HAP-1 (cell line): ENCODE measurements at regions not wholly inside any gene's neighbourhood (a gene's known extent, or its start where the extent isn't known, plus 50 kb on each side); places are given as distances from the start of the nearest gene placed in this dataset.

Experiments used
- DNase-seq, 2 experiments: peaks; one replicate each; pipeline ENCODE4 v3.0.0-alpha.2; 2016 to 2020; ENCODE audit warnings: low spot score in 2 of 2
- H3K27me3 ChIP-seq: fragments of 250-450 bp; sonication (Bioruptor Pico); 2 replicates; pipeline ENCODE4 v1.5.1; 2020; ENCODE audit warnings: low read depth, mild to moderate bottlenecking, moderate library complexity
- H3K36me3 ChIP-seq: fragments of 250-450 bp; sonication (Bioruptor Pico); replicated peaks from 2 replicates; pipeline ENCODE4 v1.5.1; 2020; ENCODE audit warnings: mild to moderate bottlenecking
- H3K4me1 ChIP-seq: fragments of 250-450 bp; sonication (Bioruptor Pico); 2 replicates; pipeline ENCODE4 v1.5.1; 2020; ENCODE audit warnings: mild to moderate bottlenecking
- H3K4me3 ChIP-seq: fragments of 250-450 bp; sonication (Bioruptor Pico); 2 replicates; pipeline ENCODE4 v1.5.1; 2020; ENCODE audit warnings: mild to moderate bottlenecking, moderate library complexity
- H3K9me3 ChIP-seq: fragments of 250-450 bp; sonication (Bioruptor Pico); 2 replicates; pipeline ENCODE4 v1.5.1; 2020; ENCODE audit warnings: mild to moderate bottlenecking, moderate library complexity
- in situ Hi-C: fragments of 300-500 bp; cut with MboI; formaldehyde crosslinking; loops from 3 replicates; pipeline ENCODE4 v1.14.3; 2020; ENCODE audit warnings: low sequenced_read_pairs, inconsistent platforms, mixed read lengths

DNA sequence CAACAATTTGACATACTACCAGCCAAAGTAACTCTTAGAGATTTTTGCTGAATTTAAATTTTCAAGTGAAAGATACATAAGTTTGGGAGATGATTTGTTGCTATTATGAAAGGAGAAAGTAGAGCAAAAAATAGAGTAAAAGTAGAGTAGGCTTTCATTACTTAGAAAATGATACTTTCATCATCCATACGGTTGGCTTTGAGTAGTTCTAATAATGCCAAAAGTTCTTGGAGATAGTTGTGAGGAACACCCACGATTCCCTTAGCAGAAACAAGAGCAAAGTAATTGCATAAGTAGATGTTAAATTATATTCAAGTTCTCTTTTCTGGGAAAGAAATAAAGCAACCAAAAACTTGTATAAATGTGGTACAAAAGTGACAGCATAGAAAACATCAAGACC is 95.0 kb upstream of the VAV3 start:
- Histone ChIP-seq H3K9me3 (no peaks in the 10 kb centered on the region), H3K36me3 (no peaks in the 10 kb centered on the region)
- in situ Hi-C loops = no loop called here

DNA sequence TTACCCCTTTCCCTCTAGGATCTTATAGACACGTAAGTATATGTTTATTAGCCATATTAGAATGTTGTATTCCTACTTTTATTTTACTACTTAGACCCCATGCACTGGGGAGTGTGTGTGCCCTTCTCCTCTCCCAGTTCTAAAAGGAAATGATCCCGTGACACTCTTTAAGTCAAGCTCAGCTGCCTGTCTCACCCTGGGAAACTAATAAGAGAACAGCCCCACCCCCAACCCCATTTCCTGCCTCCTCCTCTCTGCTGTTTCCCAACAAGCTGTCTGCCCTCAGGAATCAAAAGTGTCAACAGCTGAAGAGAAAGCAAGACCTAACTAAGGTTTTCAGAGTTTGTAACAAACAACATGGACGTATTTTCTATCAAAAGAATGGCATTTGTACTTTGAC is 92.6 kb upstream of the VAV3 start:
- Histone ChIP-seq H3K36me3 (no peaks in the 10 kb centered on the region), H3K27me3 (no peaks in the 10 kb centered on the region), H3K9me3 (no peaks in the 10 kb centered on the region), H3K4me3 (no peak overlapping the region), H3K4me1 (no peaks in the 10 kb centered on the region)
- in situ Hi-C loops = no loop called here
- no peak for DNase-seq

More for the DNA sequence above, 95.0 kb upstream of the VAV3 start:
- Histone ChIP-seq H3K4me3 (no peak overlapping the region), H3K27me3 (no peaks in the 10 kb centered on the region), H3K4me1 (no peaks in the 10 kb centered on the region)
- no peak for DNase-seq

DNA sequence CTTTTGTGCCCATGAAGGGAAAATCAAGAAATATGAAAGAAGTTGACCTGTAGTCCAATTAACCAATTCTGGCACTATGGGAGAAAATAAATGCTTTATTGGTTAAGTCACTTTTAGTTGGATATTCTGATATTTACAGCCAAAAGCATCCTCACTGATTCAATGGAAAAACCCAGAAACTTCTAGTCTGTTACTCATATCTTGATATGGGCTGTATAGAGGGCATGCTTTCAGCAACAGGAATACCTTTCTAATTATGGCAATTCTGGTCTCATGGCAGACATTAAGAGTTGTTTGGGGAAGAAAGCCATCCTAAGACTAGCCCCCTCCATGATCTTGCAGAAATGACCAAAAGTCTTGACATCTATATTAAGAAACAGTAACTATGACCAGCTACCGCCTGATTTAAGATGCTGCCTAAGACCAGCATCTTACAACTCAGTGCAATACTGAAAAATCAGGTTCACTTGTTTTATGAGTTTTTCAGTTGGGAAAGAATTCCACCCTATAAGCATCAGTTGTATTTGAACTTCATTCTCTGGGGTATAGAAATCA is 91.5 kb upstream of the VAV3 start:
- in situ Hi-C loops = no loop called here
- Histone ChIP-seq H3K9me3 (no peaks in the 10 kb centered on the region), H3K27me3 (no peaks in the 10 kb centered on the region), H3K4me3 (no peak overlapping the region), H3K4me1 (no peaks in the 10 kb centered on the region), H3K36me3 (no peaks in the 10 kb centered on the region)
- no peak for DNase-seq

DNA sequence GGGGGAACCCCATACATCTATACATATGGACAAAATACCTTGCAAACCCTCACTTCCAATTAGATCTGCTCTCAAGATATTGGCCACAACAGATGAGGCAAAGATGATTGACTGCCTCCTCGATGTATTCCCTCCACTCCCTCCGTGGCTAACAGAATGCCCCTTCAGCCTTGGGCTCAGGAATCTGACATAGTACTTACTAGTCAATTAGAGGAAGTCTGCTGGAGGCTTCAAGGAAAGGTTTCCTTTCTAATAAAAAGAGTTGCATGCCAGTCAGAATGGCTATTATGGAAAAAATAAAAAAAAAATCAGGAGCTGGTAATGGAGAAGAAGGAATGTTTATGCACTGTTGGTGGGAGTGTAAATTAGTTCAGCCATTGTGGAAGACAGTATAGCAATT is 90.4 kb upstream of the VAV3 start:
- in situ Hi-C loops = no loop called here
- H3K4me3 ChIP-seq = no peak overlapping the region
- no peaks in the 10 kb centered on the region for H3K36me3 ChIP-seq
- H3K27me3 ChIP-seq = no peaks in the 10 kb centered on the region
- H3K9me3 ChIP-seq = no peaks in the 10 kb centered on the region
- H3K4me1 ChIP-seq = no peaks in the 10 kb centered on the region
- no peak for DNase-seq

DNA sequence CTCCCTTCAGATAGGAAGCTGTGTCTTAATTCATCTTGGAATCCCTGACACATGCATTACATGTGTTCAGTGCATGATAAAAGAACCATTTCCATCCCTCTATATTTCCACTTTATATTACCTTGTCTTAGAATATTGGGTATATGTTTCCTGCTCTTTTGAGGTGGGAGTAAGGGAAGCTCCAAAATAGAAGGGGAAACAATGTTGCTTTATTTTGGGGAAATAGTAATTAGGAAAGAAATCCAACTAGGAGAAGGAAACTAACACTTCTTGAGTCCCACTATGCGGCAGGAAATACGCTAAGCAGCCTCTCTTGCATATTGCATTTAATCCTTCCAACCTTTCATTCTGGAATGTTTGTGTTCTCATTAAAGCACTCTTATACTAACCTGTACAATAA is 89.4 kb upstream of the VAV3 start:
- H3K36me3 ChIP-seq = no peaks in the 10 kb centered on the region
- H3K4me1 ChIP-seq = no peaks in the 10 kb centered on the region
- no peak overlapping the region for H3K4me3 ChIP-seq
- H3K9me3 ChIP-seq = no peaks in the 10 kb centered on the region
- in situ Hi-C loops = no loop called here
- no peak for DNase-seq
- no peaks in the 10 kb centered on the region for H3K27me3 ChIP-seq

DNA sequence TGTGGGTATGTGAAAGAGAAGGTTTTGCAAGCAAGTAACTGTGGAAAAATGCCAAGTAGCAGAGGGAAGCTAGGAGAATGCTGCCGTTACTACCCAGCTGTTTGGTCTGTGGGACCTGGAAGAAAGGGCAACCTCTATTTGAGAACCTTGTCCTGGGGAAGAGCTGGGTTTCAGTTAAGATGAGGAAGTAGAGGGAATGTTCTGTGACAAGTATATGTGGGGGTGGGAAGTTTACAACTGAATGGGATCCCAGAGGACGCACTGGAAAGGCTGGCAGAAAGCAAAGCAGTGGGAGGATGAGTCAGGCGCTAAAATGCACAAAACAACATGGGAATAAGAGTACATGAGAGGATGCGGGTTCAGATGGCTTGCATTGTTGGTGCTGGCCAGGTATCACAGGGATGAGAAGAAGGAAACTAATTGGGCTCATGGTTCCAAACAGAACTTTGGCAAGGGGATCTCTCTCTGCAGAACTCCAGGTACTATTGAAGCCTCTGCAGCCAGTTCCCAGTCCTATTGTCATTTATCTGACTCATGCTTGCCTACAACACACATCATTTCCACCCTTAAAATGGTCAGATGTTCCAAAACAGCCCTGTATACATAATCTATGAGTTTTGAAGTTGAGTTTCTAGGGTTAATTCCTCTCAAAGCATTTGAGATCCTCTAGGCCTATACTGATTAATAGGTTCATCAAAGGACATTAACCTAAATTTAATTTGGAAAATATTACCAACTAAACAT is 88.5 kb upstream of the VAV3 start:
- in situ Hi-C loops = no loop called here
- DNase-seq = no peak
- Histone ChIP-seq H3K4me1 (no peaks in the 10 kb centered on the region), H3K27me3 (no peaks in the 10 kb centered on the region), H3K36me3 (no peaks in the 10 kb centered on the region), H3K9me3 (no peaks in the 10 kb centered on the region), H3K4me3 (no peak overlapping the region)

DNA sequence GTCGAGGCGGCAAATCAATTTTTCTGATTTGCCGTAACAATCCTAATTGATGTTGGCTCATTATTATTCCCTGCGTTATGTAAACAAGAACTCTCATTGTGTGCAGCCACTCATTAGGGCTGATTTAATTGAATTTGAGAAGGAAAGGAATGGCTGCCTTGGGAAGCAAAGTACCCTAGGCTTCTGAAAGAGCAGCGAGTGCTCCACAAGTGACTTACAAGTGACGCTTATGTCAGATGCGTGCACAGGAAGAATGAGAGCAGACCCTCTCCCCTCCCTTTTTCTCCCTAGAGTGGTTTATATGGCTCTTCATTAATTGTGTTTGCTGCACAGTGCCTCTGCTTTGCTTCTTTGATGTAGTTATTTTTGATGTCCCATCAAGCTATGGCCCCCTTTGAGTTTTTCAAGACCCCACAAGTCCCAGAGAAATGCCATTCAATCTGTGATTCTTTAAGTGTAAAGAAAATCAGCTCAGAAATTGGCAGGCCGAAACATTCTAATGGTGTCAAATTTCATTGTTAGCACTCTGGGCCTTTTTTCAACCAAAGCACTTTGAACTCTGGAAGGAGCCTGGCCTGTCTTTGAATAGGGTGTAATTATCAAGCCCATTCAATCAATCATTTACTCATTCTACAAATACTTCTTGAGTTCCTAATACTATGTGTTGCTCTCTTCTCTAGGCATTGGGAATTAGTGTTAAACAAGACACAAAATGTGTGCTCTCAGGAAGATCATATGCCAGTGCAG is 86.8 kb upstream of the VAV3 start:
- DNase-seq = peak in 1 of 2 experiments; percentile 12
- in situ Hi-C loops = no loop called here
- no peak overlapping the region for H3K4me3 ChIP-seq

DNA sequence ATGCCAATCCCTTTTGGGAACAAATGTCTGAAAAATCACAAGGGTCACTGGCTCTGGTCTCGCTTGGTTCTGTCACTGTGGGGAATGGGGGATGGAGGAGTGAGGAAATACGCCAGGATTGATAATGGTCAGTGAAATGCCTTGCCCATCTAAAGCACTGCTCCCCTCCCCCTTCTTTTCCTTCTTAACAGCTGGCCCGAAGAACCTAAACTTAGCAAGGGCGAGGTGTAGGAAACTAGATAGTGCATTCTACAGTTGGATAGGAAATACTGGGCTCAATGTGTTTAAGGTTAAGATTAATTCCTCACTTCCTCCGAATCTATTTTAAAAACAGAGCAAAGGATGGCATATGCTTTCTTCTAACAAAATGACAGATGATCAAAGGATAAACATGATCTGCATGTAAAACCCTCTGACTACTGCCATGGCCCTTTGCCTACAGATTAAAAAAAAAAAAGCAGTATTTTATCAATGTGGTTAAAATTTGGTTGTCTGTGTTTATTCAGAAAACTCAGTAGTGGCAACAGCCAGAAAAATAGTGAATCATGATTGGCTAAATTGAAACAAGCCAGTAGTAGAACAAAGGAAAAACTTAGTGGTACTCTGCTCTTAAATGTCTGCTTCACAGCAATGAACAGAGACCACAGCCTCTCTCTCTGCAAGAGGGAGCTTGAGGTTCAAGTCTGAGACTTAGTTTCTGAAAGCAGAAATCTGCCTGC is 86.1 kb upstream of the VAV3 start:
- Histone ChIP-seq H3K27me3 (no peaks in the 10 kb centered on the region), H3K36me3 (no peaks in the 10 kb centered on the region), H3K9me3 (no peaks in the 10 kb centered on the region), H3K4me1 (no peaks in the 10 kb centered on the region), H3K4me3 (no peak overlapping the region)
- DNase-seq = no peak
- in situ Hi-C loops = no loop called here

More for the DNA sequence above, 86.8 kb upstream of the VAV3 start:
- Histone ChIP-seq H3K4me1 (no peaks in the 10 kb centered on the region), H3K27me3 (no peaks in the 10 kb centered on the region), H3K9me3 (no peaks in the 10 kb centered on the region), H3K36me3 (no peaks in the 10 kb centered on the region)

DNA sequence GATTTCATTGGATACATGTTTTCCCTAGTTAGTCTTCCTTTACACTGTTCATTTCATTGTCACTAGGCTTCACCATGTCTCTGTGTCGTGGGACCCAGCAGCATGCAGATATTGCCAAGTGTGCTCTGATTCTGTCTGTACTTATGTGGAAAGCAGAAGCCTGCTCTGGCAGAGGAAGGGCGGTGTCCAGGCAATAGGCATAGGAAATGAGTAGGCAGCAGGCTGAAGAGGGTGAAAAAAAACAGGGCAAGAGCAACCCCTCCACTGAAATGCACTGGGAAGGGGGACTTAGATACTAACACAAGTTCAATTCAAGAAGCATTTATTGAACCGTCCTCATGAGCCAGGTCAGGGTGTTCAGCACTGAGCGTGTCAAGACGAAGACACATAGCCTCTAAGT is 85.2 kb upstream of the VAV3 start:
- in situ Hi-C loops = no loop called here
- H3K4me1 ChIP-seq = no peaks in the 10 kb centered on the region
- no peak for DNase-seq
- no peaks in the 10 kb centered on the region for H3K27me3 ChIP-seq
- H3K9me3 ChIP-seq = no peaks in the 10 kb centered on the region
- no peaks in the 10 kb centered on the region for H3K36me3 ChIP-seq
- H3K4me3 ChIP-seq = no peak overlapping the region

DNA sequence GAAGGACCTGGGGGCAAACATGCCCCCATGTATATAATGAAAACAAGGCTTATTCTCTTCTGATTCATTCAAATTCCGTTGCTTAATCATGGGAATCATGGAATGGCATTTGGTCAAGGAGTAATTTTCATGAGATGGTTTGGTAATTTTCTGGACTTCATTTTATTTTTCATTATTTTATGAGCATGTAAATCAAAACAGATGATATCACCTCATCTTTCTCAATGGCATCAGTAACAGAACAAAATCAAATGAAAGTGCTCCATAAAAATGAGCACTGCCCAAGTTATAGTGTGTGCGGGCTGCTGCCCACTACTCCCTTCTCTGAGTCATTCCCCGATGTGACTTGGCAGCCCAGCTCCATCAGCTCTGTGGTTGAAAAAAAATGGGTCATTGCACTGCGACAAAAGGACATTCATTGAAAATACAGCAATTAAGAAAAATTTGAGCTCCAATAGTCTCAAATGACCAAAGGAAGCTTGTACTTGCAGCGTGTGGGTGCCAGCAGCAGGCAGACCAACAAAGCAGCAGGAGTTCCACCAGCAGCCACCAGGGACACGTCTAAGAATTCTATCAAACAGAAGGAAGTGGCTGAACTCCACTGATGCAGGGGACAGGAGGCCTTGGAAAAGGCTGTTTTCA is 84.3 kb upstream of the VAV3 start:
- H3K4me1 ChIP-seq = no peaks in the 10 kb centered on the region
- no peaks in the 10 kb centered on the region for H3K36me3 ChIP-seq
- no peaks in the 10 kb centered on the region for H3K27me3 ChIP-seq
- DNase-seq = peak in 1 of 2 experiments; percentile 29
- in situ Hi-C loops = no loop called here
- H3K4me3 ChIP-seq = no peak overlapping the region
- H3K9me3 ChIP-seq = no peaks in the 10 kb centered on the region

DNA sequence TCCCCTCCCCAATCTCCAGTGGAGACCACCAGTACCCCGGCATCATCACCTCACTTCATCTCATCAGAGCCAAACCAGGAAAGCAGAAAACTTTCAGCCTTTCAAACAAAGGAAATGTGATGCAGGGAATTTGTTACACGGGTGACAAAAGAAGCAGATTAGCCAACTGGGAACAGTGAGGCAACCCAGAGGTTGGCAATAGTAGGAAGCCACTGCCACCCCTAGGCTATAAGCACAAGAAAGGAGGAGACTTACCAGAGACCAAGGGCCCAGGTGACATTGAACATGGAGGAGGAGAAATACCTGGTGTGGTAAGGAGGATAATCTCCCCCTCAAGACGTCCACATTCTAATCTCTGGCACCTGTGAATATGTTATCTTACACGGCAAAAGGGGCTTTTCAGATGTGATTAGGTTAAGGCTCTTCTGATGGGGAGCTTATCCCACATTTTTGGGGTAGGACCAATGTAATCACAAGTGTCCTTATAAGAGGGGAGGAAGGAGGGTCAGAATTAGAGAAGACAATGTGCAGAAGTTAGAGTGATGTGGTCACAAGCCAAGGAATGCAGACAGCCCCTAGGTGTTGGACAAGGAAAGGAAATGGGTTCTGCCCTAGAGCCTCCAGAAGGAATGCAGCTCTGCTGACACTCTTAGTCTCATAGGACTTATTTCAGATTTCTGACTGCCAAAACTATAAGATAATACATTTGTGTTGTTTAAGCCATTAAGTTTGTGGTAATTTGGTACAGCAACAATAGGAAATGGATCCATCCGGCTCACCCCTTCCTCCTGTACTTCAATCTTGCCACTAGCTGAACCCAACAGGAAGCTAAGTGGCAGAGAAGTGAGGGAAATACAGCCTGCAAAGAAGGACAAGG is 83.6 kb upstream of the VAV3 start:
- H3K9me3 ChIP-seq = no peaks in the 10 kb centered on the region
- in situ Hi-C loops = no loop called here
- H3K4me3 ChIP-seq = no peak overlapping the region
- no peaks in the 10 kb centered on the region for H3K4me1 ChIP-seq
- H3K27me3 ChIP-seq = no peaks in the 10 kb centered on the region
- no peaks in the 10 kb centered on the region for H3K36me3 ChIP-seq
- no peak for DNase-seq

DNA sequence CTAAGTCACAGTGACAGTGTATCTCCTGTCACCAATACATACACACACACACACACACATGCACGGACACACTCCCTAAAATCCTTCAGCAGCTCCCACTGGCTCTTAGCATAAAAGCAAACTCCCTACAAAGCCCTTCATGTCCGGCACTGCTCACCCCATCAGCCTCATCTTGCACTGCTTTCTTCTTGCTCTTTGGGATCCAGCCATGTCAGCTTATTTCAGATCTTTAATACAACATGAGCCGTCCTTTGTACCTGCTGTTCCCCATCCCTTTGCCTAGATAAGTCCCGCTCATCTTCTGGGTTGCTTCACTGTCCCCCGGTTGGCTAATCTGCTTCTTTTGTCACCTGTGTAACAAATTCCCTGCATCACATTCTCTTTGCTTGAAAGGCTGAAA is 82.1 kb upstream of the VAV3 start:
- Histone ChIP-seq H3K4me1 (no peaks in the 10 kb centered on the region), H3K9me3 (no peaks in the 10 kb centered on the region), H3K27me3 (no peaks in the 10 kb centered on the region), H3K36me3 (no peaks in the 10 kb centered on the region), H3K4me3 (no peak overlapping the region)
- no peak for DNase-seq
- in situ Hi-C loops = no loop called here

DNA sequence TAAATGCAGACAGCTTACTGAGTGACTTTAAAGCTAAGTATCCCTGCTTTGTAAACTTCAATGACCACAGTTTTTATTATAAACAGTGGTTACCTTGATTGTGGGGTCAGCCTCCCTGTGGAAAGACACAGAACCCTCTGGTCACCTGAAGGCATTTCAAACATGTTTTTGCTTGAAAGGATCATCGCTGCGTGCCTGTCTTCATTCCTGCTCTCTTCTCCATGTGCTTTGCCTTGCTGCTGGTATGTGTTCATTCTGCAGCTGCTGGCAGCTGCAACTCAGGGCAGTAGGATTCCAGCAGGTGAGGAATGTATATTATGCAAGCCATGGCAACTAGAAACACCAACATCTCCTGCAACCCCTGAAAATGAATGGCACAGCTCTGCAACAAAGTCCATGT is 81.0 kb upstream of the VAV3 start:
- Histone ChIP-seq H3K27me3 (no peaks in the 10 kb centered on the region), H3K4me3 (no peak overlapping the region), H3K36me3 (no peaks in the 10 kb centered on the region), H3K4me1 (no peaks in the 10 kb centered on the region), H3K9me3 (no peaks in the 10 kb centered on the region)
- no peak for DNase-seq
- in situ Hi-C loops = no loop called here
